Effector memory CD8-positive, alpha-beta T cell (primary cell): ENCODE measurements at regions not wholly inside any gene's neighbourhood (a gene's known extent, or its start where the extent isn't known, plus 50 kb on each side); places are given as distances from the start of the nearest gene placed in this dataset.

Source experiments
- ATAC-seq: fragments of 150-1000 bp; cut with Tn5 transposase; replicated peaks from 2 replicates; pipeline ENCODE4 v1.10.0; 2021; ENCODE audit warnings: mild to moderate bottlenecking, moderate library complexity
- DNase-seq, 3 experiments: peaks; one replicate each; pipeline ENCODE4 v3.0.0; 2021
- H3K27ac Mint-ChIP-seq, 2 donors: one replicate each; pipeline ENCODE4 v1.8.0; 2022; ENCODE audit warnings: mild to moderate bottlenecking in 2 of 2, mixed read lengths in 2 of 2, moderate library complexity in 2 of 2
- H3K27me3 Mint-ChIP-seq, 2 donors: one replicate each; pipeline ENCODE4 v1.8.0; 2022; ENCODE audit warnings: mixed read lengths in 2 of 2
- H3K36me3 Mint-ChIP-seq: one replicate; pipeline ENCODE4 v1.8.0; 2022; ENCODE audit warnings: mild to moderate bottlenecking, moderate library complexity, mixed read lengths; ENCODE audit not compliant: insufficient read depth
- H3K4me1 Mint-ChIP-seq, 2 donors: one replicate each; pipeline ENCODE4 v1.8.0; 2022; ENCODE audit warnings: low read depth in 2 of 2, mixed read lengths in 2 of 2
- H3K4me3 Mint-ChIP-seq, 2 donors: one replicate each; pipeline ENCODE4 v1.8.0; 2022; ENCODE audit warnings: mild to moderate bottlenecking in 2 of 2, mixed read lengths in 2 of 2, moderate library complexity in 2 of 2
- H3K9me3 Mint-ChIP-seq, 2 donors: one replicate each; pipeline ENCODE4 v1.8.0; 2022; ENCODE audit warnings: mixed read lengths in 2 of 2

GRCh38 chr11:88035271-88035670 is 140.0 kb downstream of the RAB38 start:
- Mint-ChIP-seq H3K36me3 (no peaks in the 10 kb centered on the region), H3K27ac (no peak overlapping the region), H3K4me1 (no peaks in the 10 kb centered on the region), H3K9me3 (peaks cover 0 to 9% of the 10 kb centered on the region in 2 donors), H3K4me3 (no peak overlapping the region), H3K27me3 (peaks cover 5 to 6% of the 10 kb centered on the region in 2 donors)
- ATAC-seq = no peak
- DNase-seq = no peak

- Mint-ChIP-seq H3K36me3 (no peaks in the 10 kb centered on the region), H3K27me3 (peaks cover 0 to 6% of the 10 kb centered on the region in 2 donors), H3K9me3 (no peaks in the 10 kb centered on the region), H3K27ac (no peak overlapping the region), H3K4me1 (no peaks in the 10 kb centered on the region), H3K4me3 (no peak overlapping the region)
- DNase-seq (no peak), ATAC-seq (no peak)
These were observed 157.6 kb downstream of the RAB38 start for GRCh38 chr11:88017666-88018065.

GRCh38 chr11:88016392-88017170 is 158.7 kb downstream of the RAB38 start:
- H3K4me1 Mint-ChIP-seq = no peaks in the 10 kb centered on the region
- ATAC-seq = peak; percentile 68

GRCh38 chr11:88015170-88015569 is 160.1 kb downstream of the RAB38 start:
- ATAC-seq = no peak
- Mint-ChIP-seq H3K4me1 (no peaks in the 10 kb centered on the region), H3K27ac (no peak overlapping the region)

More at GRCh38 chr11:88016392-88017170, 158.7 kb downstream of the RAB38 start:
- Mint-ChIP-seq H3K27ac (no peak overlapping the region), H3K27me3 (peaks cover 0 to 6% of the 10 kb centered on the region in 2 donors), H3K36me3 (no peaks in the 10 kb centered on the region), H3K9me3 (no peaks in the 10 kb centered on the region), H3K4me3 (no peak overlapping the region)
- peak; percentile 36 to 64 (median 55) for DNase-seq

GRCh38 chr11:88013508-88014065 is 161.7 kb downstream of the RAB38 start:
- Mint-ChIP-seq H3K27ac (no peak overlapping the region), H3K9me3 (no peaks in the 10 kb centered on the region), H3K36me3 (no peaks in the 10 kb centered on the region), H3K4me1 (no peaks in the 10 kb centered on the region), H3K4me3 (no peak overlapping the region), H3K27me3 (peaks cover 0 to 6% of the 10 kb centered on the region in 2 donors)
- DNase-seq (no peak), ATAC-seq (no peak)

More at GRCh38 chr11:88015170-88015569, 160.1 kb downstream of the RAB38 start:
- Mint-ChIP-seq H3K27me3 (peaks cover 0 to 6% of the 10 kb centered on the region in 2 donors), H3K4me3 (no peak overlapping the region), H3K36me3 (no peaks in the 10 kb centered on the region), H3K9me3 (no peaks in the 10 kb centered on the region)
- no peak for DNase-seq

- Mint-ChIP-seq H3K9me3 (no peaks in the 10 kb centered on the region), H3K36me3 (peaks cover 2% of the 10 kb centered on the region), H3K27me3 (peaks cover 0 to 6% of the 10 kb centered on the region in 2 donors), H3K27ac (no peak overlapping the region), H3K4me1 (no peaks in the 10 kb centered on the region), H3K4me3 (no peak overlapping the region)
- ATAC-seq (no peak), DNase-seq (no peak)
These were observed 162.8 kb downstream of the RAB38 start for GRCh38 chr11:88012456-88012855.

- Mint-ChIP-seq H3K9me3 (no peaks in the 10 kb centered on the region), H3K4me3 (no peak overlapping the region), H3K36me3 (no peaks in the 10 kb centered on the region), H3K4me1 (no peaks in the 10 kb centered on the region), H3K27ac (no peak overlapping the region), H3K27me3 (peaks cover 5 to 15% of the 10 kb centered on the region in 2 donors)
- no peak for ATAC-seq
- no peak for DNase-seq
These were observed 199.2 kb downstream of the RAB38 start for GRCh38 chr11:87976009-87976408.

GRCh38 chr11:87974797-87975196 is 200.4 kb downstream of the RAB38 start:
- no peaks in the 10 kb centered on the region for H3K4me1 Mint-ChIP-seq
- no peak for ATAC-seq
- peaks cover 5 to 27% of the 10 kb centered on the region in 2 donors for H3K27me3 Mint-ChIP-seq
- no peak overlapping the region for H3K27ac Mint-ChIP-seq
- no peak for DNase-seq
- no peak overlapping the region for H3K4me3 Mint-ChIP-seq
- H3K9me3 Mint-ChIP-seq = no peaks in the 10 kb centered on the region
- no peaks in the 10 kb centered on the region for H3K36me3 Mint-ChIP-seq

- Mint-ChIP-seq H3K4me1 (no peaks in the 10 kb centered on the region), H3K36me3 (no peaks in the 10 kb centered on the region), H3K27ac (no peak overlapping the region), H3K4me3 (no peak overlapping the region), H3K9me3 (no peaks in the 10 kb centered on the region), H3K27me3 (peaks cover 5 to 27% of the 10 kb centered on the region in 2 donors)
- DNase-seq (no peak), ATAC-seq (no peak)
These were observed 203.1 kb downstream of the RAB38 start for GRCh38 chr11:87972133-87972532.

- Mint-ChIP-seq H3K36me3 (no peaks in the 10 kb centered on the region), H3K4me3 (no peak overlapping the region), H3K27me3 (peaks cover 5 to 27% of the 10 kb centered on the region in 2 donors), H3K4me1 (no peaks in the 10 kb centered on the region), H3K27ac (no peak overlapping the region), H3K9me3 (no peaks in the 10 kb centered on the region)
- ATAC-seq = no peak
- DNase-seq = no peak
These were observed 203.9 kb downstream of the RAB38 start for GRCh38 chr11:87971354-87971753.

- DNase-seq = no peak
- ATAC-seq = no peak
- H3K9me3 Mint-ChIP-seq = no peaks in the 10 kb centered on the region
- no peak overlapping the region for H3K4me3 Mint-ChIP-seq
- no peaks in the 10 kb centered on the region for H3K36me3 Mint-ChIP-seq
- H3K27me3 Mint-ChIP-seq = peaks cover 5 to 27% of the 10 kb centered on the region in 2 donors
- H3K27ac Mint-ChIP-seq = no peak overlapping the region
- no peaks in the 10 kb centered on the region for H3K4me1 Mint-ChIP-seq
These were observed 204.5 kb downstream of the RAB38 start for GRCh38 chr11:87970762-87971161.

- H3K4me1 Mint-ChIP-seq = no peaks in the 10 kb centered on the region
- H3K27ac Mint-ChIP-seq = no peak overlapping the region
- H3K27me3 Mint-ChIP-seq = peaks cover 10 to 26% of the 10 kb centered on the region in 2 donors
- H3K9me3 Mint-ChIP-seq = no peaks in the 10 kb centered on the region
- no peaks in the 10 kb centered on the region for H3K36me3 Mint-ChIP-seq
- ATAC-seq (no peak), DNase-seq (no peak)
- no peak overlapping the region for H3K4me3 Mint-ChIP-seq
These were observed 207.8 kb downstream of the RAB38 start for GRCh38 chr11:87967459-87967858.

GRCh38 chr11:87966694-87967093 is 208.5 kb downstream of the RAB38 start:
- no peaks in the 10 kb centered on the region for H3K4me1 Mint-ChIP-seq
- no peak overlapping the region for H3K27ac Mint-ChIP-seq
- peaks cover 4 to 25% of the 10 kb centered on the region in 2 donors for H3K27me3 Mint-ChIP-seq
- no peaks in the 10 kb centered on the region for H3K36me3 Mint-ChIP-seq
- ATAC-seq (no peak), DNase-seq (no peak)
- H3K4me3 Mint-ChIP-seq = no peak overlapping the region
- no peaks in the 10 kb centered on the region for H3K9me3 Mint-ChIP-seq

- no peaks in the 10 kb centered on the region for H3K9me3 Mint-ChIP-seq
These were observed 209.0 kb downstream of the RAB38 start for GRCh38 chr11:87966216-87966615.

More at GRCh38 chr11:87966216-87966615, 209.0 kb downstream of the RAB38 start:
- H3K27ac Mint-ChIP-seq = no peak overlapping the region
- H3K4me1 Mint-ChIP-seq = no peaks in the 10 kb centered on the region
- peaks cover 4 to 21% of the 10 kb centered on the region in 2 donors for H3K27me3 Mint-ChIP-seq
- DNase-seq = no peak
- no peak overlapping the region for H3K4me3 Mint-ChIP-seq
- no peaks in the 10 kb centered on the region for H3K36me3 Mint-ChIP-seq
- ATAC-seq = no peak
